ENCODE measurements at regions not wholly inside any gene's neighbourhood (a gene's known extent, or its start where the extent isn't known, plus 50 kb on each side); places are given as distances from the start of the nearest gene placed in this dataset.

- TF ChIP-seq TAF1 (IDR thresholded peaks at IDR 0.05; ENCODE audit: borderline replicate concordance, low read depth, low read length), result no peak
- no peak for TF ChIP-seq POLR2AphosphoS5 (IDR thresholded peaks at IDR 0.05; ENCODE audit: low read depth, low read length)
These were observed 234.0 kb upstream of the SLIT2 start for GRCh38 chr4:20017777-20018115.
